Panc1 (cell line): ENCODE measurements at regions not wholly inside any gene's neighbourhood (a gene's known extent, or its start where the extent isn't known, plus 50 kb on each side); places are given as distances from the start of the nearest gene placed in this dataset.

ENCODE experiments used
- ATAC-seq: fragments of 200-7000 bp; cut with Tn5 transposase; 2 replicates; pipeline ENCODE4 v1.9.1; 2020; ENCODE audit warnings: mild to moderate bottlenecking, moderate library complexity
- BruUV-seq: library from RNA; stranded (reverse); fragments of 400-500 nt; replicated peaks from 2 replicates; lab custom pipeline; 2021; lab: Mats Ljungman, UMichigan
- CTCF ChIA-PET: fragments of 300-600 bp; sonication (Branson Sonifier 250); formaldehyde crosslinking; loops from one replicate; lab custom pipeline; 2022; ENCODE audit warnings: antibody characterized with exemption; lab: Charles Lee
- POLR2A ChIA-PET: fragments of 300-600 bp; sonication (Branson Sonifier 250); formaldehyde crosslinking; loops from one replicate; lab custom pipeline; 2022; ENCODE audit warnings: antibody characterized with exemption; lab: Charles Lee
- DNase-seq: peaks from one replicate; pipeline ENCODE4 v3.0.0-alpha.2; 2010; ENCODE audit warnings: low read depth, low spot score
- H3K27ac ChIP-seq: 2 replicates; pipeline ENCODE4 v1.5.1; 2011; ENCODE audit warnings: mild to moderate bottlenecking, low read length, inconsistent platforms
- H3K27me3 ChIP-seq: fragments of 200-500 bp; sonication (Bioruptor generic); 2 replicates; pipeline ENCODE4 v1.6.0; 2014; ENCODE audit warnings: low read length, inconsistent platforms; ENCODE audit not compliant: control insufficient read depth, insufficient read depth
- H3K36me3 ChIP-seq: fragments of 200-500 bp; sonication (Bioruptor generic); 2 replicates; pipeline ENCODE4 v1.5.1; 2014; ENCODE audit warnings: inconsistent platforms, mild to moderate bottlenecking, low read length, moderate library complexity; ENCODE audit not compliant: control insufficient read depth, insufficient read depth
- H3K4me1 ChIP-seq: 2 replicates; pipeline ENCODE4 v1.5.1; 2011; ENCODE audit warnings: inconsistent platforms, mild to moderate bottlenecking, low read length, moderate library complexity; ENCODE audit not compliant: control insufficient read depth, insufficient read depth
- H3K4me3 ChIP-seq, 2 experiments: 2 replicates each; pipeline ENCODE4 v1.5.1; 2011 to 2012; ENCODE audit warnings: low read depth in 2 of 2, low read length in 2 of 2, mild to moderate bottlenecking in 2 of 2, inconsistent platforms in 1 of 2, moderate library complexity in 1 of 2
- H3K9me3 ChIP-seq: fragments of 200-500 bp; sonication (Bioruptor generic); 2 replicates; pipeline ENCODE4 v1.5.1; 2014; ENCODE audit warnings: low read depth, mild to moderate bottlenecking, inconsistent platforms, low read length, moderate library complexity; ENCODE audit not compliant: control insufficient read depth, insufficient read depth
- POLR2AphosphoS5 ChIP-seq: IDR thresholded peaks from 2 replicates; pipeline ENCODE4 v1.6.1; 2012; ENCODE audit warnings: mild to moderate bottlenecking, low read depth, low read length, moderate library complexity
- SIN3A ChIP-seq: IDR thresholded peaks from 2 replicates; pipeline ENCODE4 v1.6.1; 2012; ENCODE audit warnings: low read depth, mild to moderate bottlenecking, low read length, moderate library complexity, borderline replicate concordance; ENCODE audit not compliant: insufficient read depth
- TCF7L2 ChIP-seq: IDR thresholded peaks from 2 replicates; pipeline ENCODE4 v1.6.1; 2011; ENCODE audit warnings: mild to moderate bottlenecking, low read depth, low read length, inconsistent platforms
- in situ Hi-C: cut with HindIII; loops from 2 replicates; pipeline ENCODE4 v1.10.0; 2016; ENCODE audit warnings: low sequenced_read_pairs, low pct_unique_long_range_greater_than_20kb
- intact Hi-C: fragments of 100-400 bp; cut with micrococcal nuclease; formaldehyde crosslinking; loops from one replicate; pipeline ENCODE4 v1.10.0; 2022; ENCODE audit not compliant: unreplicated experiment
- TF ChIP-seq, protein P1 (sequence below), 2 experiments: IDR thresholded peaks; 2 replicates each; pipeline ENCODE4 v1.6.1; 2011 to 2012; ENCODE audit warnings: low read depth in 2 of 2, control low read depth in 1 of 2, low read length in 1 of 2, mild to moderate bottlenecking in 1 of 2, moderate library complexity in 1 of 2; ENCODE audit not compliant: insufficient read depth in 1 of 2
- TF ChIP-seq, protein P2 (sequence below): fragments of 450-650 bp; IDR thresholded peaks from 2 replicates; pipeline ENCODE4 v1.5.1; 2017; ENCODE audit warnings: mild to moderate bottlenecking

DNA sequence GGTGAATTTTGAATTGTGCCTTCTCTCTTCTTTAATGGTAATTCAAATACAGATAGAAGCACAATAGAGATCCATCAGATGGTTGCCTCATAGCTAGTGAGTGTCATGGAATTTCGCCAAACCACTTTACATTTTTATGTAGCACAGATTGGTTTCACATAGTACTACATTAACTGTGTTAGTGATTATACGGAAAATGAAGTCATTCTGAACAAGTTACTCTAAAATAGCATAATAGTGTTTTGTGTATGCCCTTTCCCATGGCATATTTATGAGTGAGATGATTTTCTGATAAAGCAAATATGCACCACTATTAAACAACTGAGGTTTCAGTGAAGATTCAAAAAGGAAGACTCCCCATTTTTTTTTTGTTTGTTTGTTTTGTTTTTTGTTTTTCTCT is 1623.5 kb downstream of the PCDH9 start:
- no TSS peak for BruUV-seq
- no peaks in the 10 kb centered on the region for H3K4me1 ChIP-seq
- H3K9me3 ChIP-seq, result no peaks in the 10 kb centered on the region
- ATAC-seq, result no peak
- ChIA-PET POLR2A (no interaction called here), CTCF (no interaction called here)
- no peaks in the 10 kb centered on the region for H3K36me3 ChIP-seq
- in situ Hi-C loops (no loop called here), intact Hi-C loops (no loop called here)
- H3K4me3 ChIP-seq, result no peak overlapping the region
- no peak overlapping the region for H3K27ac ChIP-seq
- no peak for DNase-seq
- H3K27me3 ChIP-seq, result no peaks in the 10 kb centered on the region
- TF ChIP-seq SIN3A (no peak), TCF7L2 (no peak), POLR2AphosphoS5 (no peak)
- TF ChIP-seq, protein P1, sequence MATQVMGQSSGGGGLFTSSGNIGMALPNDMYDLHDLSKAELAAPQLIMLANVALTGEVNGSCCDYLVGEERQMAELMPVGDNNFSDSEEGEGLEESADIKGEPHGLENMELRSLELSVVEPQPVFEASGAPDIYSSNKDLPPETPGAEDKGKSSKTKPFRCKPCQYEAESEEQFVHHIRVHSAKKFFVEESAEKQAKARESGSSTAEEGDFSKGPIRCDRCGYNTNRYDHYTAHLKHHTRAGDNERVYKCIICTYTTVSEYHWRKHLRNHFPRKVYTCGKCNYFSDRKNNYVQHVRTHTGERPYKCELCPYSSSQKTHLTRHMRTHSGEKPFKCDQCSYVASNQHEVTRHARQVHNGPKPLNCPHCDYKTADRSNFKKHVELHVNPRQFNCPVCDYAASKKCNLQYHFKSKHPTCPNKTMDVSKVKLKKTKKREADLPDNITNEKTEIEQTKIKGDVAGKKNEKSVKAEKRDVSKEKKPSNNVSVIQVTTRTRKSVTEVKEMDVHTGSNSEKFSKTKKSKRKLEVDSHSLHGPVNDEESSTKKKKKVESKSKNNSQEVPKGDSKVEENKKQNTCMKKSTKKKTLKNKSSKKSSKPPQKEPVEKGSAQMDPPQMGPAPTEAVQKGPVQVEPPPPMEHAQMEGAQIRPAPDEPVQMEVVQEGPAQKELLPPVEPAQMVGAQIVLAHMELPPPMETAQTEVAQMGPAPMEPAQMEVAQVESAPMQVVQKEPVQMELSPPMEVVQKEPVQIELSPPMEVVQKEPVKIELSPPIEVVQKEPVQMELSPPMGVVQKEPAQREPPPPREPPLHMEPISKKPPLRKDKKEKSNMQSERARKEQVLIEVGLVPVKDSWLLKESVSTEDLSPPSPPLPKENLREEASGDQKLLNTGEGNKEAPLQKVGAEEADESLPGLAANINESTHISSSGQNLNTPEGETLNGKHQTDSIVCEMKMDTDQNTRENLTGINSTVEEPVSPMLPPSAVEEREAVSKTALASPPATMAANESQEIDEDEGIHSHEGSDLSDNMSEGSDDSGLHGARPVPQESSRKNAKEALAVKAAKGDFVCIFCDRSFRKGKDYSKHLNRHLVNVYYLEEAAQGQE (IDR thresholded peaks at IDR 0.05; ENCODE audit: insufficient read depth in 1 of 2, low read depth in 2 of 2, low read length in 1 of 2), result no peak
- TF ChIP-seq, protein P2, sequence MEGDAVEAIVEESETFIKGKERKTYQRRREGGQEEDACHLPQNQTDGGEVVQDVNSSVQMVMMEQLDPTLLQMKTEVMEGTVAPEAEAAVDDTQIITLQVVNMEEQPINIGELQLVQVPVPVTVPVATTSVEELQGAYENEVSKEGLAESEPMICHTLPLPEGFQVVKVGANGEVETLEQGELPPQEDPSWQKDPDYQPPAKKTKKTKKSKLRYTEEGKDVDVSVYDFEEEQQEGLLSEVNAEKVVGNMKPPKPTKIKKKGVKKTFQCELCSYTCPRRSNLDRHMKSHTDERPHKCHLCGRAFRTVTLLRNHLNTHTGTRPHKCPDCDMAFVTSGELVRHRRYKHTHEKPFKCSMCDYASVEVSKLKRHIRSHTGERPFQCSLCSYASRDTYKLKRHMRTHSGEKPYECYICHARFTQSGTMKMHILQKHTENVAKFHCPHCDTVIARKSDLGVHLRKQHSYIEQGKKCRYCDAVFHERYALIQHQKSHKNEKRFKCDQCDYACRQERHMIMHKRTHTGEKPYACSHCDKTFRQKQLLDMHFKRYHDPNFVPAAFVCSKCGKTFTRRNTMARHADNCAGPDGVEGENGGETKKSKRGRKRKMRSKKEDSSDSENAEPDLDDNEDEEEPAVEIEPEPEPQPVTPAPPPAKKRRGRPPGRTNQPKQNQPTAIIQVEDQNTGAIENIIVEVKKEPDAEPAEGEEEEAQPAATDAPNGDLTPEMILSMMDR, result no peak

DNA sequence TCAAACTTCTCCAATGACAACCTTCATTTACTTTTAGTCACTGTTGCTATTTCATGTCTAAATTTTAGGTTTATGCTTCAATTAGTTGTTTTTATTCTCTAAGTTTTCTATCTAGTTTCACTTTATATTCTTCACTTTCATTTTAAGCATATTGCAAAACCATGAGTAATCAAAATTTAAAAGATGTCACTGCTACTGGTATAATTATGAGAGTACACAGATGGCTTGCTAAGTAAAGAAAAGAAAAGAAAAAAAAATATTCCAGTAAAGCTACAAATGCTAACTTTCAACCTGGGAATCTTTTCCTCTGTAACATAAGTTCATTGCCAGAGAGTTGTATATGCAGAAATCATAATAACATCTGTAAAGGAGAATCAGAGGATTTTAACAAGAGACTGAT is 1624.7 kb downstream of the PCDH9 start:
- ATAC-seq, result no peak
- BruUV-seq, result no TSS peak
- TF ChIP-seq, protein P2, result no peak
- TF ChIP-seq POLR2AphosphoS5, result no peak
- TF ChIP-seq TCF7L2, result no peak
- TF ChIP-seq, protein P1 (IDR thresholded peaks at IDR 0.05; ENCODE audit: insufficient read depth in 1 of 2, low read depth in 2 of 2, low read length in 1 of 2), result no peak
- TF ChIP-seq SIN3A, result no peak
- ChIA-PET POLR2A (no interaction called here), CTCF (no interaction called here)
- Histone ChIP-seq H3K9me3 (no peaks in the 10 kb centered on the region), H3K27ac (no peak overlapping the region), H3K36me3 (no peaks in the 10 kb centered on the region), H3K4me3 (no peak overlapping the region), H3K27me3 (no peaks in the 10 kb centered on the region), H3K4me1 (no peaks in the 10 kb centered on the region)
- in situ Hi-C loops (no loop called here), intact Hi-C loops (no loop called here)
- DNase-seq, result no peak
